Aorta (tissue), 5 donors: ENCODE measurements at regions not wholly inside any gene's neighbourhood (a gene's known extent, or its start where the extent isn't known, plus 50 kb on each side); places are given as distances from the start of the nearest gene placed in this dataset.

ENCODE experiments used
- ATAC-seq: fragments of 200-7000 bp; cut with Tn5 transposase; one replicate; pipeline ENCODE4 v1.9.1; 2022; ENCODE audit warnings: moderate library complexity; ENCODE audit not compliant: low FRiP score
- DNase-seq, 2 donors: peaks; one replicate each; pipeline ENCODE4 v3.0.0-alpha.2; 2020
- H3K27ac ChIP-seq, 2 donors: one replicate each; pipeline ENCODE4 v1.5.1; 2013; ENCODE audit warnings: low read length in 2 of 2, mild to moderate bottlenecking in 2 of 2, moderate library complexity in 2 of 2, control low read depth in 1 of 2, inconsistent platforms in 1 of 2, low read depth in 1 of 2
- H3K27me3 ChIP-seq, 2 donors: one replicate each; pipeline ENCODE4 v1.6.1; 2013; ENCODE audit warnings: control low read depth in 1 of 2, low read length in 1 of 2, mild to moderate bottlenecking in 1 of 2, moderate library complexity in 1 of 2; ENCODE audit not compliant: insufficient read depth in 2 of 2, control insufficient read depth in 1 of 2
- H3K36me3 ChIP-seq, 2 donors: one replicate each; pipeline ENCODE4 v1.6.1; 2013; ENCODE audit warnings: control low read depth in 1 of 2, low read length in 1 of 2, mild to moderate bottlenecking in 1 of 2; ENCODE audit not compliant: insufficient read depth in 2 of 2, control insufficient read depth in 1 of 2
- H3K4me1 ChIP-seq, 2 donors: one replicate each; pipeline ENCODE4 v1.6.1; 2013; ENCODE audit warnings: low read length in 2 of 2, control low read depth in 1 of 2, mild to moderate bottlenecking in 1 of 2, moderate library complexity in 1 of 2; ENCODE audit not compliant: insufficient read depth in 2 of 2, control insufficient read depth in 1 of 2
- H3K4me3 ChIP-seq, 2 donors: one replicate each; pipeline ENCODE4 v1.5.1; 2013; ENCODE audit warnings: low read length in 2 of 2, control low read depth in 1 of 2, mild to moderate bottlenecking in 1 of 2
- H3K9me3 ChIP-seq: one replicate; pipeline ENCODE4 v1.6.1; 2013; ENCODE audit warnings: mild to moderate bottlenecking, low read length; ENCODE audit not compliant: control insufficient read depth
- WGBS, 2 donors: extraction: QIAGEN DNeasy Blood & Tissue Kit; methylation state at CpG; one replicate each; pipeline ENCODE4 v1.1.7; 2013; 5-methylcytosine and 5-hydroxymethylcytosine counted together
- intact Hi-C, 2 donors: fragments of 100-400 bp; cut with DNase I; formaldehyde crosslinking; loops; one replicate each; pipeline versions ENCODE4 v1.14.2 to v1.15.0; 2022
- donor health status: healthy with polysubstance abuse.
- donor health status: Bipolar disorder and iron deficiency.
- donor health status: DM: no; HTN: no; CAD: no.
- donor health status: DM: no; HTN: no; CAD: no.
- donor health status: DM: yes; HTN: yes; CAD: no.

DNA sequence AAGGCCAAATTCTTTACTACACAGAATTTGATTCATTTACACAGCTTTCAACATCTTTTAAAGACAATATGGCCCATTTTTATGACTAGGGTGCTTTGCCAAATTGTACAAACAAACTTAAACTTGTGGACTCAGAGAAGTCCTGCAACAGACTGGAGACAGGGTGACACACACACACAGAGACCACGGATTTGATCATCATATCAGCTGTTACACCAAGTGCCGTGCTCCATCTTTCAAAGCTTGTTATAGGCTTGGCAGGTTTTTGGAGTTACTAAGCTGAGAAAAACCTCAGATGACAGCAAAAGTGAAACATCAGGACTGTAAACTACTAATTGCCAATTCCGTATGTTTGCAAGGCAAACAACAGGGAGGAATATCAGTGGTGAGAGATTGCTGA is 811.7 kb downstream of the GALC start:
- Histone ChIP-seq H3K4me3 (no peak overlapping the region), H3K27me3 (no peaks in the 10 kb centered on the region), H3K4me1 (no peaks in the 10 kb centered on the region), H3K9me3 (no peaks in the 10 kb centered on the region), H3K36me3 (no peaks in the 10 kb centered on the region), H3K27ac (no peak overlapping the region)
- ATAC-seq: no peak
- 42 to 60% methylated on average over 3 of the region's 3 CpGs for WGBS, 2 donors
- intact Hi-C loops: no loop called here
- DNase-seq: no peak

DNA sequence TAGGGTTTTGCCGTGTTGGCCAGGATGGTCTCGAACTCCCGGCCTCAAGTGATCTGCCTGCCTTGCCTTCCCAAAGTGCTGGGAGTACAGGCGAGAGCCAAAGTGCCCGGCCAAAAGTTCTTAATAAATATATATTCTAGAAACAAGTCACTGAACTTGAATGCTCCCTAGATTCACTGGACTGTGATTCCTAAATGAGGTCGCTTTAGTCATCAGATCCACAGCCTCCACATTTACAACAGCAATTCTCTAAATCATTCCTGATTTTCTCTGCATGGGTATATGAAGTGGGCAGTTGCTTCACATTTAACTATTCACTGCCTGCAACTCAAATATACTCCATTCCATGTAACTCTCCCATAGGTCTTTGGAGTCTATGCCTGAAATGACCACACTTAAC is 813.0 kb downstream of the GALC start:
- no peak for DNase-seq
- no peak overlapping the region for H3K27ac ChIP-seq
- intact Hi-C loops: no loop called here
- no peaks in the 10 kb centered on the region for H3K9me3 ChIP-seq
- no peak for ATAC-seq
- no peaks in the 10 kb centered on the region for H3K27me3 ChIP-seq
- no peaks in the 10 kb centered on the region for H3K36me3 ChIP-seq
- no peak overlapping the region for H3K4me3 ChIP-seq
- 81 to 85% methylated on average over 6 of the region's 6 CpGs for WGBS, 2 donors
- no peaks in the 10 kb centered on the region for H3K4me1 ChIP-seq

DNA sequence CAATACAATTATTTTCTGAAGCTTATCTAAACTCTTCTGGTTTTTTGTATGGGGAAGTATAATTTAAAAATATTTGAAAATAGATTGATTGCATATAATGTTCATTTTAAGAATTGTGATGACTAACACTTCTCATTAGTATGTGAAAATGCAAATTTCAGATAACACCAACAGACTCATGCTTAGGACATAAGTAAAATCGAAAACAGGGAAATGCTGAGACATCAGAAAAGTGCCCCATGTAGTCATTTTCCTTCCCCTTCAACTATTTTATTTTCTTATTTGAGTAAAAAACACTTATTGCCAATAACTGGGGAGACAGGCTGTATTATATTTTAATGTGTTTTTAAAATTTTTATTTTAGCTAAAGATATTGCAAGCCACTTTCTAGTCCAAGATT is 814.7 kb downstream of the GALC start:
- intact Hi-C loops: no loop called here
- DNase-seq (no peak), ATAC-seq (no peak)
- WGBS, 2 donors: 56 to 74% methylated on average over 1 of the region's 1 CpG
- Histone ChIP-seq H3K4me3 (no peak overlapping the region), H3K9me3 (no peaks in the 10 kb centered on the region), H3K27ac (no peak overlapping the region), H3K4me1 (no peaks in the 10 kb centered on the region), H3K36me3 (no peaks in the 10 kb centered on the region), H3K27me3 (no peaks in the 10 kb centered on the region)

DNA sequence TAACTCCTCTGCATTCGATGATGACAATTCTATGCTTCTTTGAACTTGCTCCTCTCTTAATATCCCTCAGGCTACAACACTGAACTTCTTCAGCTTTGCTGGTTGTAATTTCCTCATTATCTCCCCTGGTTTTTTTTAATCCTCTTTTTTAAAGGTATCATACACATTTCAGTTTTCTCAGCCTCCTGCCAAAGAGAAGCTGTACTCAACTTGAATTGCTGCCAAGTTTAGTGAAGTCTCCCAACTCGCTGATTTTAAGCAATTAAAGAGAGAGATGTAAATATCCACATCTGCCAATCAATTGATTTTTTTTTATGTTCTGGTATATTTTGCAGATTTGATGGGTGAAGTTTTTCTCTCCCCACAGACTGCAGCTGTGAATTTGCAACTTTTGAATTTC is 817.8 kb downstream of the GALC start:
- ATAC-seq (no peak), DNase-seq (no peak)
- Histone ChIP-seq H3K9me3 (no peaks in the 10 kb centered on the region), H3K4me3 (no peak overlapping the region), H3K36me3 (no peaks in the 10 kb centered on the region), H3K4me1 (no peaks in the 10 kb centered on the region), H3K27ac (no peak overlapping the region), H3K27me3 (no peaks in the 10 kb centered on the region)
- intact Hi-C loops: no loop called here
- WGBS, 2 donors: 39 to 42% methylated on average over 2 of the region's 2 CpGs

DNA sequence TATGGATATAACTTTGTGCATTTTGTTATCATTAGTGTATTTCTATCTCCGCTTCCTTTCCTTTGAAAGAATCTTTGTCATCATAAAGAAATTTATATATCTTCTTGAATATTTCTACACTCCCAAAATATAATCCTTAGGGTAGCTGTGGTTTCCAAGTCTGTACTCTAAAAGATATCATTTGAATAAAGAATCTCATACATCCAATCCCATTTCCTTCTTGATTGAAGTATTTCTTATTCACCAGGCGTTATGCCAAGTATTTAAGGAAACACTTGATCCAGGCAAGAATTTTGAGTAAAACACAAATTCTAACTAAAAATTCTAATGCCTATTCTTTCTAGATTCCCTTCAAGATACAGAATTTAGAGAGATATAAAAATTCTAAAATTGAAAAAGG is 821.8 kb downstream of the GALC start:
- Histone ChIP-seq H3K27ac (no peak overlapping the region), H3K4me3 (no peak overlapping the region), H3K36me3 (no peaks in the 10 kb centered on the region), H3K9me3 (no peaks in the 10 kb centered on the region), H3K4me1 (no peaks in the 10 kb centered on the region), H3K27me3 (no peaks in the 10 kb centered on the region)
- ATAC-seq (no peak), DNase-seq (no peak)
- WGBS, 2 donors: 45 to 62% methylated on average over 2 of the region's 2 CpGs
- intact Hi-C loops: no loop called here

DNA sequence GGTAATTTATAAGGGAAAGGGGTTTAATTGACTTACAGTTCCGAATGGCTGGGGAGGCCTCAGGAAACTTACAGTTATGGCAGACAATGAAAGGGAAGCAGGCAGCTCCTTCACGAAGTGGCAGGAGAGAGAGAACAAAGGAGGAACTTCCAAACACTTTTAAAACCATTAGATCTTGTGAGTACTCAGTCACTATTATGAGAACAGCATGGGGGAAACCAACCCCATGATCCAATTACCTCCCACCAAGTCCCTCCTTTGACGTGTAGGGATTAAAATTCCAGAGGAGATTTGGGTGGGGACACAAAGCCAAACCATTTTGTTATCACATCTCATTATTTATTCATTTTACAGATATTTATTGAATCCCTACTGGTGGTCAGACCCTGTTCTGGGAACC is 822.8 kb downstream of the GALC start:
- intact Hi-C loops: no loop called here
- DNase-seq: no peak
- H3K4me1 ChIP-seq: no peaks in the 10 kb centered on the region
- H3K36me3 ChIP-seq: no peaks in the 10 kb centered on the region
- H3K9me3 ChIP-seq: no peaks in the 10 kb centered on the region
- ATAC-seq: no peak
- no peak overlapping the region for H3K27ac ChIP-seq
- H3K4me3 ChIP-seq: no peak overlapping the region
- 36 to 38% methylated on average over 3 of the region's 3 CpGs for WGBS, 2 donors
- H3K27me3 ChIP-seq: no peaks in the 10 kb centered on the region

DNA sequence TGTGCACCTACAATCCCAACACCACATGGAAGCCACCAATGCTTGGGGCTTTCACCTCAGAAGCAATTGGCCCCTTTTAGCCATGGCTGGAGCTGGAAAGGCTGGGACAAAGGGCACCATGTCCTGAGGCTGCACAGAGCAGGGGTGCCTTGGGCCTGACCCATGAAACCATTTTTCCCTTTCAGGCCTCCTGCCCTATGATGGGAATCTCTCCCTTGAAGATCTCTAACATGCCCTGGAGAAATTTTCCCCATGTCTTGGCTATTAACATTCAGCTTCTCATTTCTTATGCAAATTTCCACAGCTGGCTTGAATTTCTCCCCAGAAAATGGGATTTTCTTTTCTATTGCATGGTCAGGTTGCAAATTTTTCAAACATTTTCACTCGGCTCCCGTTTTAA is 823.6 kb downstream of the GALC start:
- ATAC-seq: no peak
- Histone ChIP-seq H3K27me3 (no peaks in the 10 kb centered on the region), H3K4me1 (no peaks in the 10 kb centered on the region), H3K4me3 (no peak overlapping the region), H3K27ac (no peak overlapping the region), H3K36me3 (no peaks in the 10 kb centered on the region), H3K9me3 (no peaks in the 10 kb centered on the region)
- intact Hi-C loops: no loop called here
- no peak for DNase-seq
- WGBS, 2 donors: 85 to 86% methylated on average over 2 of the region's 2 CpGs

DNA sequence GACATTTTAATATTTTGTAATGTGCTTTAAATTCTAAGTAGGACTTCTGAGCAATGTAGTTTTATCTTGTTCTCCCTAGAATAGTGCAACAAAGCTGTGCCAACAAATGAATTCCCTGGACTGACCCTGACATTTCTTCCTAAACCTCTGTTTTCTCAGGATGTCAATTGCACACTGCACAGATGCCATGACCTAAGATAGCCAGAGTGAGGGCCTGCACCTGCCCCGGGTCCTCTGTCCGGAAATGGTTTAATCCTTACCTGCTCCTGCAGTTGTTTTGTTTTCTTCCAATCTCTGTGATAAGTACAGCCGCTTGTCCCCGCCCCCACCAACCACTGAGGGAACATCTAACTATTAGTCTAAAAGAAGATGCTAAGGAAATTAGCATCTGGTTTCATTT is 831.5 kb downstream of the GALC start:
- H3K9me3 ChIP-seq: no peaks in the 10 kb centered on the region
- no peaks in the 10 kb centered on the region for H3K4me1 ChIP-seq
- no peaks in the 10 kb centered on the region for H3K27me3 ChIP-seq
- H3K27ac ChIP-seq: no peak overlapping the region
- H3K4me3 ChIP-seq: no peak overlapping the region
- ATAC-seq: no peak
- intact Hi-C loops: no loop called here
- no peak for DNase-seq
- 38 to 56% methylated on average over 4 of the region's 4 CpGs for WGBS, 2 donors
- no peaks in the 10 kb centered on the region for H3K36me3 ChIP-seq

DNA sequence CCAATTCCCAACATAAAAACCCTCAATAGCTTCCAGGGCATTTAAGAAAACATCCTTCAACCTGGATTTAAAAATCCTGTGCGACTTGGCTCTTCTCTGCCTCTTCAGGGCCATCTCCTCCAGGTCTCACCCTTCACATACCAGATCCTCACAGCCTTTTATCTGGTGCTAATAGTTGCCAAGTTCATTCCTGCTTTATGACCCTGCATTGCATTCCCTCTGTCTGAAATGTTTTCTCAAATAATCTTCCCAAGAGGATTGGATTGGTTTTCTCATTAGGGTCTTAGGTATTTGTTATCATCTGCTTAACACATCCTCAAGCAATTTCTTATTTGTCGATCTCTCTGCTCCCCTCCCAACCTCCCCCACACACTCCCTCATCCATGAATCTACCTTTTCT is 832.0 kb downstream of the GALC start:
- no peaks in the 10 kb centered on the region for H3K27me3 ChIP-seq
- WGBS, 2 donors: 38 to 43% methylated on average over 2 of the region's 2 CpGs
- H3K4me3 ChIP-seq: no peak overlapping the region
- DNase-seq: no peak
- no peak for ATAC-seq
- no peaks in the 10 kb centered on the region for H3K4me1 ChIP-seq
- intact Hi-C loops: no loop called here
- H3K36me3 ChIP-seq: no peaks in the 10 kb centered on the region
- no peaks in the 10 kb centered on the region for H3K9me3 ChIP-seq
- H3K27ac ChIP-seq: no peak overlapping the region
